ENCODE measurements at regions not wholly inside any gene's neighbourhood (a gene's known extent, or its start where the extent isn't known, plus 50 kb on each side); places are given as distances from the start of the nearest gene placed in this dataset.
A peak's percentile ranks its signal among the peaks of the same experiment; 100 is the strongest.

DNA sequence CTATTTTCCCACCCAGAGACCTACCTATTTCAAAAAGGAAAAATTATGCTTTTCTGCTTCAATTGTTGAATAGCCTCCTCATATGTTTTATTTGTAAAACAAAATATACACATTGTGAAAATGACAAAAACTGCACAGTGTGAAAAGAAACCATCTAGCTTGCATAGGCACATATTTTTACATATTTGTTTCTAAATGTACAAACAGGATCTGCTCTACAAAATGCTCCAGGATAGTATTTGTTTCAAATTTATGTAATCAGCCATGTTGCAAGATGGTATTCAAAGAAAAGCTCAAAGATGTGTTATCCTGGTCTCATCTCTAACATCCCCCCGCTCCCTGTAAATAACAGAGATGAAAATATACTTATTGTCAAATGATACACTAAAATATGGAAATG is 366.1 kb upstream of the MPDZ start (continued):
- no peak for TF ChIP-seq FOXS1 (CRISPR knock-in tag; IDR thresholded peaks at IDR 0.05)
- no peak for TF ChIP-seq RCOR1 (IDR thresholded peaks at IDR 0.05; ENCODE audit: low read depth, low read length)

DNA sequence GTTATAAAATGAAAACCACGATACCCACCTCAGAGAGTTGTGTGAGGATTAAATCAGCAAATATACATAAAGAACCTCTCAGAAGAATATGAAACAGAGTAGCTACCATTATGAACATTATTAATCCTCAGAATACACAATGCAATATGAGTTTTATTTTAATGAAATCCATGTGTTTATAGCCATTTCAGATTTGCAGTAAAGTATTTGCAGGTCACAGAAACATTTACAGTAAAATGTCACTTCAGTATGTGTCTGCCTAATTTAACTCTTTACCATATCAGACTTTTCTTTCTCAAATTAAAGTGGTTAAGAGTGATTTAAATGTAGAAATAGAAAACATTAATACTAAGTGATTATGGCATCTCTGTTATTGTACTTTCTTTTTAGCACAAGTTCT is 365.2 kb upstream of the MPDZ start:
- ChIA-PET CTCF (no interaction called here), POLR2A (no interaction called here)
- Histone ChIP-seq H3K4me3 (no peak overlapping the region), H3K4me2 (no peak overlapping the region), H3K9me3 (no peaks in the 10 kb centered on the region; the same call in 2 of the 3 replicates), H3K4me1 (no peaks in the 10 kb centered on the region), H3K27ac (no peak overlapping the region)
- no peak for ATAC-seq
- FAIRE-seq: peak; percentile 18
- WGBS (ENCODE audit: missing lambda C conversion rate): 21% methylated on average over 1 of the region's 1 CpG
- TF ChIP-seq KDM5A (IDR thresholded peaks at IDR 0.05) (no peak), EP300 (IDR thresholded peaks at IDR 0.05) (no peak), JUN (IDR thresholded peaks at IDR 0.05) (no peak), HEYL (CRISPR knock-in tag; IDR thresholded peaks at IDR 0.05) (no peak), TFCP2L1 (CRISPR knock-in tag; IDR thresholded peaks at IDR 0.05) (no peak), SMC3 (IDR thresholded peaks at IDR 0.05) (no peak), POLR2A (IDR thresholded peaks at IDR 0.05; ENCODE audit: low read length) (no peak), NFE2L2 (conservative IDR thresholded peaks at IDR 0.05; ENCODE audit: low read length) (no peak), MAZ (IDR thresholded peaks at IDR 0.05; ENCODE audit: borderline replicate concordance, low read depth, low read length) (no peak), FOXS1 (CRISPR knock-in tag; IDR thresholded peaks at IDR 0.05) (no peak), FOSB (CRISPR knock-in tag; IDR thresholded peaks at IDR 0.05) (no peak), HOXA7 (CRISPR knock-in tag; IDR thresholded peaks at IDR 0.05) (no peak), CBX8 (IDR thresholded peaks at IDR 0.05) (no peak)
- TF ChIP-seq, protein P1, sequence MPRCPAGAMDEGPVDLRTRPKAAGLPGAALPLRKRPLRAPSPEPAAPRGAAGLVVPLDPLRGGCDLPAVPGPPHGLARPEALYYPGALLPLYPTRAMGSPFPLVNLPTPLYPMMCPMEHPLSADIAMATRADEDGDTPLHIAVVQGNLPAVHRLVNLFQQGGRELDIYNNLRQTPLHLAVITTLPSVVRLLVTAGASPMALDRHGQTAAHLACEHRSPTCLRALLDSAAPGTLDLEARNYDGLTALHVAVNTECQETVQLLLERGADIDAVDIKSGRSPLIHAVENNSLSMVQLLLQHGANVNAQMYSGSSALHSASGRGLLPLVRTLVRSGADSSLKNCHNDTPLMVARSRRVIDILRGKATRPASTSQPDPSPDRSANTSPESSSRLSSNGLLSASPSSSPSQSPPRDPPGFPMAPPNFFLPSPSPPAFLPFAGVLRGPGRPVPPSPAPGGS (IDR thresholded peaks at IDR 0.05): no peak
- no peak for DNase-seq (ENCODE audit: low read depth in 1 of 2, low spot score in 1 of 2)

DNA sequence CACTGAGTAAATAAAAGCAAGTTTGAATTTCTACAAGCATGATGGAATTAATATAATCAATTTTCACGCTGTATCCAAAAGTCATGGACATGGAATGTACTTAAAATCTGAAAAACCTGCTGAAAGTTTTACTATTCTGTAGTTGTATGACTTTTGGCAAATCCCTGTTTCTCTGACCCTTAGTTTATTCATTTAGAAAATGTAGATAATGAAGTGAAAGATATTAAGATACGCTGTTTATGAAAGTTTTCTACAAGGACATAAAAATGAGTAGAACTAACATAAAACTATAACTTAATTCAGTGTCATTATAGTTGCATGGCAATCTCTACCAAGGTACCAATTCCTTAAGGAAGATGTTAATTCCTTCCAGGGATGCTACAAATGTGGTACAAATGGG is 363.2 kb upstream of the MPDZ start:
- H3K4me1 ChIP-seq: no peaks in the 10 kb centered on the region
- FAIRE-seq: no peak

More for the DNA sequence above, 363.2 kb upstream of the MPDZ start:
- CTCF ChIA-PET: no interaction called here
- TF ChIP-seq, protein P2, sequence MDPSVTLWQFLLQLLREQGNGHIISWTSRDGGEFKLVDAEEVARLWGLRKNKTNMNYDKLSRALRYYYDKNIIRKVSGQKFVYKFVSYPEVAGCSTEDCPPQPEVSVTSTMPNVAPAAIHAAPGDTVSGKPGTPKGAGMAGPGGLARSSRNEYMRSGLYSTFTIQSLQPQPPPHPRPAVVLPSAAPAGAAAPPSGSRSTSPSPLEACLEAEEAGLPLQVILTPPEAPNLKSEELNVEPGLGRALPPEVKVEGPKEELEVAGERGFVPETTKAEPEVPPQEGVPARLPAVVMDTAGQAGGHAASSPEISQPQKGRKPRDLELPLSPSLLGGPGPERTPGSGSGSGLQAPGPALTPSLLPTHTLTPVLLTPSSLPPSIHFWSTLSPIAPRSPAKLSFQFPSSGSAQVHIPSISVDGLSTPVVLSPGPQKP (IDR thresholded peaks at IDR 0.05; ENCODE audit: low read depth, low read length): no peak
- TF ChIP-seq NR3C1 (IDR thresholded peaks at IDR 0.05) (no peak), SREBF2 (IDR thresholded peaks at IDR 0.05) (no peak), POLR2AphosphoS2 (conservative IDR thresholded peaks at IDR 0.05; ENCODE audit: low read length) (no peak), TP53 (CRISPR knock-in tag; IDR thresholded peaks at IDR 0.05) (no peak), HOXB13 (CRISPR knock-in tag; IDR thresholded peaks at IDR 0.05; ENCODE audit: low read depth) (no peak), HOXB5 (CRISPR knock-in tag; IDR thresholded peaks at IDR 0.05) (no peak), POLR2A (IDR thresholded peaks at IDR 0.05; ENCODE audit: low read length) (no peak), EHMT2 (IDR thresholded peaks at IDR 0.05; ENCODE audit: low read depth) (no peak), TFCP2L1 (CRISPR knock-in tag; IDR thresholded peaks at IDR 0.05) (no peak), KDM5A (IDR thresholded peaks at IDR 0.05) (no peak), HEYL (CRISPR knock-in tag; IDR thresholded peaks at IDR 0.05) (no peak), CHD4 (IDR thresholded peaks at IDR 0.05; ENCODE audit: borderline replicate concordance) (no peak)
- TF ChIP-seq, protein P3, sequence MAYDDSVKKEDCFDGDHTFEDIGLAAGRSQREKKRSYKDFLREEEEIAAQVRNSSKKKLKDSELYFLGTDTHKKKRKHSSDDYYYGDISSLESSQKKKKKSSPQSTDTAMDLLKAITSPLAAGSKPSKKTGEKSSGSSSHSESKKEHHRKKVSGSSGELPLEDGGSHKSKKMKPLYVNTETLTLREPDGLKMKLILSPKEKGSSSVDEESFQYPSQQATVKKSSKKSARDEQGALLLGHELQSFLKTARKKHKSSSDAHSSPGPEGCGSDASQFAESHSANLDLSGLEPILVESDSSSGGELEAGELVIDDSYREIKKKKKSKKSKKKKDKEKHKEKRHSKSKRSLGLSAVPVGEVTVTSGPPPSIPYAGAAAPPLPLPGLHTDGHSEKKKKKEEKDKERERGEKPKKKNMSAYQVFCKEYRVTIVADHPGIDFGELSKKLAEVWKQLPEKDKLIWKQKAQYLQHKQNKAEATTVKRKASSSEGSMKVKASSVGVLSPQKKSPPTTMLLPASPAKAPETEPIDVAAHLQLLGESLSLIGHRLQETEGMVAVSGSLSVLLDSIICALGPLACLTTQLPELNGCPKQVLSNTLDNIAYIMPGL (CRISPR knock-in tag; IDR thresholded peaks at IDR 0.05; ENCODE audit: borderline replicate concordance): no peak
- TF ChIP-seq, protein P4, sequence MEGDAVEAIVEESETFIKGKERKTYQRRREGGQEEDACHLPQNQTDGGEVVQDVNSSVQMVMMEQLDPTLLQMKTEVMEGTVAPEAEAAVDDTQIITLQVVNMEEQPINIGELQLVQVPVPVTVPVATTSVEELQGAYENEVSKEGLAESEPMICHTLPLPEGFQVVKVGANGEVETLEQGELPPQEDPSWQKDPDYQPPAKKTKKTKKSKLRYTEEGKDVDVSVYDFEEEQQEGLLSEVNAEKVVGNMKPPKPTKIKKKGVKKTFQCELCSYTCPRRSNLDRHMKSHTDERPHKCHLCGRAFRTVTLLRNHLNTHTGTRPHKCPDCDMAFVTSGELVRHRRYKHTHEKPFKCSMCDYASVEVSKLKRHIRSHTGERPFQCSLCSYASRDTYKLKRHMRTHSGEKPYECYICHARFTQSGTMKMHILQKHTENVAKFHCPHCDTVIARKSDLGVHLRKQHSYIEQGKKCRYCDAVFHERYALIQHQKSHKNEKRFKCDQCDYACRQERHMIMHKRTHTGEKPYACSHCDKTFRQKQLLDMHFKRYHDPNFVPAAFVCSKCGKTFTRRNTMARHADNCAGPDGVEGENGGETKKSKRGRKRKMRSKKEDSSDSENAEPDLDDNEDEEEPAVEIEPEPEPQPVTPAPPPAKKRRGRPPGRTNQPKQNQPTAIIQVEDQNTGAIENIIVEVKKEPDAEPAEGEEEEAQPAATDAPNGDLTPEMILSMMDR (IDR thresholded peaks at IDR 0.05): no peak
- H3K4me2 ChIP-seq: no peak overlapping the region
- H3K9me3 ChIP-seq: no peaks in the 10 kb centered on the region
- POLR2A ChIA-PET: no interaction called here
- WGBS (ENCODE audit: missing lambda C conversion rate): 14% methylated on average over 2 of the region's 2 CpGs
- H3K4me3 ChIP-seq: no peak overlapping the region
- no peak overlapping the region for H3K27ac ChIP-seq
- DNase-seq (ENCODE audit: low read depth in 1 of 2, low spot score in 1 of 2): no peak
- ATAC-seq: no peak

All from A549 (cell line).